ENCODE measurements at regions not wholly inside any gene's neighbourhood (a gene's known extent, or its start where the extent isn't known, plus 50 kb on each side); places are given as distances from the start of the nearest gene placed in this dataset.

GRCh38 chr5:6845856-6846255, 132.6 kb downstream of the TENT4A start:
- Histone ChIP-seq H3K9ac (ENCODE audit: low read length) (no peak overlapping the region), H3K79me2 (ENCODE audit: control insufficient read depth, insufficient read depth, low read length) (no peaks in the 10 kb centered on the region), H3K56ac (ENCODE audit: low read length) (no peak overlapping the region), H3K79me1 (ENCODE audit: low read length) (no peaks in the 10 kb centered on the region), H3K4me2 (ENCODE audit: low read length) (no peak overlapping the region), H4K5ac (ENCODE audit: low read length) (no peak overlapping the region), H4K8ac (ENCODE audit: low read depth, low read length) (no peak overlapping the region), H3K4ac (ENCODE audit: low read depth, low read length) (no peak overlapping the region), H3K4me1 (ENCODE audit: control insufficient read depth, low read depth, low read length) (no peaks in the 10 kb centered on the region), H2AK5ac (ENCODE audit: low read length) (no peak overlapping the region), H3K27ac (ENCODE audit: low read depth, low read length) (no peak overlapping the region), H3K36me3 (ENCODE audit: control insufficient read depth, insufficient read depth, low read length) (no peaks in the 10 kb centered on the region), H2BK120ac (ENCODE audit: low read depth, low read length) (no peak overlapping the region), H3K23ac (ENCODE audit: low read length) (no peak overlapping the region), H3K27me3 (ENCODE audit: insufficient read depth, low read length, poor library complexity) (no peaks in the 10 kb centered on the region), H3K4me3 (ENCODE audit: low read length) (no peak overlapping the region), H2BK15ac (replicated peaks; ENCODE audit: low read depth) (no peak overlapping the region), H2BK5ac (ENCODE audit: low read length) (no peak overlapping the region), H3K18ac (ENCODE audit: low read length) (no peak overlapping the region)
- no peak for DNase-seq
- no CpG with 5 or more reads among the region's 17 CpGs for WGBS (ENCODE audit: extremely low coverage, insufficient coverage, low lambda C conversion rate)

GRCh38 chr5:6847870-6848269, 134.6 kb downstream of the TENT4A start:
- Histone ChIP-seq H3K56ac (ENCODE audit: low read length) (no peak overlapping the region), H3K4ac (ENCODE audit: low read depth, low read length) (no peak overlapping the region), H2BK5ac (ENCODE audit: low read length) (no peak overlapping the region), H2AK5ac (ENCODE audit: low read length) (no peak overlapping the region), H2BK15ac (replicated peaks; ENCODE audit: low read depth) (no peak overlapping the region), H3K9ac (ENCODE audit: low read length) (no peak overlapping the region), H2BK120ac (ENCODE audit: low read depth, low read length) (no peak overlapping the region), H3K79me1 (ENCODE audit: low read length) (no peaks in the 10 kb centered on the region), H3K4me2 (ENCODE audit: low read length) (no peak overlapping the region), H3K36me3 (ENCODE audit: control insufficient read depth, insufficient read depth, low read length) (no peaks in the 10 kb centered on the region), H3K27me3 (ENCODE audit: insufficient read depth, low read length, poor library complexity) (no peaks in the 10 kb centered on the region), H3K4me3 (ENCODE audit: low read length) (no peak overlapping the region), H4K5ac (ENCODE audit: low read length) (no peak overlapping the region), H3K79me2 (ENCODE audit: control insufficient read depth, insufficient read depth, low read length) (no peaks in the 10 kb centered on the region), H3K18ac (ENCODE audit: low read length) (no peak overlapping the region), H3K4me1 (ENCODE audit: control insufficient read depth, low read depth, low read length) (no peaks in the 10 kb centered on the region), H4K8ac (ENCODE audit: low read depth, low read length) (no peak overlapping the region), H3K23ac (ENCODE audit: low read length) (no peak overlapping the region), H3K27ac (ENCODE audit: low read depth, low read length) (no peak overlapping the region)
- WGBS (ENCODE audit: extremely low coverage, insufficient coverage, low lambda C conversion rate): no CpG with 5 or more reads among the region's 6 CpGs
- no peak for DNase-seq

GRCh38 chr5:6849316-6850105, 136.3 kb downstream of the TENT4A start:
- WGBS (ENCODE audit: extremely low coverage, insufficient coverage, low lambda C conversion rate): no CpG with 5 or more reads among the region's 8 CpGs
- Histone ChIP-seq H2BK120ac (ENCODE audit: low read depth, low read length) (no peak overlapping the region), H3K23ac (ENCODE audit: low read length) (no peak overlapping the region), H4K8ac (ENCODE audit: low read depth, low read length) (no peak overlapping the region), H3K36me3 (ENCODE audit: control insufficient read depth, insufficient read depth, low read length) (no peaks in the 10 kb centered on the region), H4K5ac (ENCODE audit: low read length) (no peak overlapping the region), H3K27ac (ENCODE audit: low read depth, low read length) (no peak overlapping the region), H2AK5ac (ENCODE audit: low read length) (no peak overlapping the region), H3K4ac (ENCODE audit: low read depth, low read length) (no peak overlapping the region), H3K4me3 (ENCODE audit: low read length) (no peak overlapping the region), H3K4me1 (ENCODE audit: control insufficient read depth, low read depth, low read length) (no peaks in the 10 kb centered on the region), H2BK15ac (replicated peaks; ENCODE audit: low read depth) (no peak overlapping the region), H3K18ac (ENCODE audit: low read length) (no peak overlapping the region), H2BK5ac (ENCODE audit: low read length) (no peak overlapping the region), H3K56ac (ENCODE audit: low read length) (no peak overlapping the region), H3K79me1 (ENCODE audit: low read length) (no peaks in the 10 kb centered on the region), H3K4me2 (ENCODE audit: low read length) (no peak overlapping the region), H3K27me3 (ENCODE audit: insufficient read depth, low read length, poor library complexity) (no peaks in the 10 kb centered on the region), H3K9ac (ENCODE audit: low read length) (no peak overlapping the region), H3K79me2 (ENCODE audit: control insufficient read depth, insufficient read depth, low read length) (no peaks in the 10 kb centered on the region)
- no peak for DNase-seq

GRCh38 chr5:6850106-6850432, 136.8 kb downstream of the TENT4A start:
- no peak overlapping the region for H2BK15ac ChIP-seq (replicated peaks; ENCODE audit: low read depth)
- H3K27me3 ChIP-seq (ENCODE audit: insufficient read depth, low read length, poor library complexity): no peaks in the 10 kb centered on the region
- H3K18ac ChIP-seq (ENCODE audit: low read length): no peak overlapping the region
- H4K8ac ChIP-seq (ENCODE audit: low read depth, low read length): no peak overlapping the region
- H3K9ac ChIP-seq (ENCODE audit: low read length): no peak overlapping the region
- H2BK120ac ChIP-seq (ENCODE audit: low read depth, low read length): no peak overlapping the region
- no peaks in the 10 kb centered on the region for H3K79me1 ChIP-seq (ENCODE audit: low read length)
- H3K79me2 ChIP-seq (ENCODE audit: control insufficient read depth, insufficient read depth, low read length): no peaks in the 10 kb centered on the region
- H3K27ac ChIP-seq (ENCODE audit: low read depth, low read length): no peak overlapping the region
- no peak overlapping the region for H2AK5ac ChIP-seq (ENCODE audit: low read length)
- WGBS (ENCODE audit: extremely low coverage, insufficient coverage, low lambda C conversion rate): no CpG with 5 or more reads among the region's 6 CpGs
- H3K4ac ChIP-seq (ENCODE audit: low read depth, low read length): no peak overlapping the region
- no peak overlapping the region for H3K4me3 ChIP-seq (ENCODE audit: low read length)
- DNase-seq: no peak
- H3K23ac ChIP-seq (ENCODE audit: low read length): no peak overlapping the region
- no peak overlapping the region for H4K5ac ChIP-seq (ENCODE audit: low read length)
- H3K36me3 ChIP-seq (ENCODE audit: control insufficient read depth, insufficient read depth, low read length): no peaks in the 10 kb centered on the region
- H3K4me1 ChIP-seq (ENCODE audit: control insufficient read depth, low read depth, low read length): no peaks in the 10 kb centered on the region
- H3K56ac ChIP-seq (ENCODE audit: low read length): no peak overlapping the region
- H3K4me2 ChIP-seq (ENCODE audit: low read length): no peak overlapping the region
- no peak overlapping the region for H2BK5ac ChIP-seq (ENCODE audit: low read length)

- Histone ChIP-seq H3K27me3 (ENCODE audit: insufficient read depth, low read length, poor library complexity) (no peaks in the 10 kb centered on the region), H3K27ac (ENCODE audit: low read depth, low read length) (no peak overlapping the region), H4K5ac (ENCODE audit: low read length) (no peak overlapping the region), H3K4ac (ENCODE audit: low read depth, low read length) (no peak overlapping the region), H3K79me1 (ENCODE audit: low read length) (no peaks in the 10 kb centered on the region), H3K79me2 (ENCODE audit: control insufficient read depth, insufficient read depth, low read length) (no peaks in the 10 kb centered on the region), H2BK5ac (ENCODE audit: low read length) (no peak overlapping the region), H3K56ac (ENCODE audit: low read length) (no peak overlapping the region), H3K23ac (ENCODE audit: low read length) (no peak overlapping the region), H3K18ac (ENCODE audit: low read length) (no peak overlapping the region), H3K4me3 (ENCODE audit: low read length) (no peak overlapping the region), H2BK15ac (replicated peaks; ENCODE audit: low read depth) (no peak overlapping the region), H2BK120ac (ENCODE audit: low read depth, low read length) (no peak overlapping the region), H3K4me2 (ENCODE audit: low read length) (no peak overlapping the region), H4K8ac (ENCODE audit: low read depth, low read length) (no peak overlapping the region), H3K4me1 (ENCODE audit: control insufficient read depth, low read depth, low read length) (no peaks in the 10 kb centered on the region), H3K9ac (ENCODE audit: low read length) (no peak overlapping the region), H3K36me3 (ENCODE audit: control insufficient read depth, insufficient read depth, low read length) (no peaks in the 10 kb centered on the region), H2AK5ac (ENCODE audit: low read length) (no peak overlapping the region)
- no CpG with 5 or more reads among the region's 5 CpGs for WGBS (ENCODE audit: extremely low coverage, insufficient coverage, low lambda C conversion rate)
- no peak for DNase-seq
Observed at GRCh38 chr5:6856653-6857052, 143.4 kb downstream of the TENT4A start.

- no peak for DNase-seq
- H3K56ac ChIP-seq (ENCODE audit: low read length): no peak overlapping the region
- H3K18ac ChIP-seq (ENCODE audit: low read length): no peak overlapping the region
- H2BK120ac ChIP-seq (ENCODE audit: low read depth, low read length): no peak overlapping the region
- no peaks in the 10 kb centered on the region for H3K79me1 ChIP-seq (ENCODE audit: low read length)
- no peak overlapping the region for H2AK5ac ChIP-seq (ENCODE audit: low read length)
- H2BK5ac ChIP-seq (ENCODE audit: low read length): no peak overlapping the region
- no peaks in the 10 kb centered on the region for H3K79me2 ChIP-seq (ENCODE audit: control insufficient read depth, insufficient read depth, low read length)
- H3K4me3 ChIP-seq (ENCODE audit: low read length): no peak overlapping the region
- no peak overlapping the region for H4K8ac ChIP-seq (ENCODE audit: low read depth, low read length)
- no peaks in the 10 kb centered on the region for H3K27me3 ChIP-seq (ENCODE audit: insufficient read depth, low read length, poor library complexity)
- no peaks in the 10 kb centered on the region for H3K4me1 ChIP-seq (ENCODE audit: control insufficient read depth, low read depth, low read length)
- no peak overlapping the region for H3K9ac ChIP-seq (ENCODE audit: low read length)
- no peak overlapping the region for H2BK15ac ChIP-seq (replicated peaks; ENCODE audit: low read depth)
- H3K4me2 ChIP-seq (ENCODE audit: low read length): no peak overlapping the region
- H4K5ac ChIP-seq (ENCODE audit: low read length): no peak overlapping the region
- WGBS (ENCODE audit: extremely low coverage, insufficient coverage, low lambda C conversion rate): no CpG with 5 or more reads among the region's 7 CpGs
- no peaks in the 10 kb centered on the region for H3K36me3 ChIP-seq (ENCODE audit: control insufficient read depth, insufficient read depth, low read length)
- no peak overlapping the region for H3K27ac ChIP-seq (ENCODE audit: low read depth, low read length)
- H3K4ac ChIP-seq (ENCODE audit: low read depth, low read length): no peak overlapping the region
- H3K23ac ChIP-seq (ENCODE audit: low read length): no peak overlapping the region
Observed at GRCh38 chr5:6858419-6858818, 145.2 kb downstream of the TENT4A start.

Data from mesendoderm (in vitro differentiated cells).